HL-60 (cell line): ENCODE measurements at regions not wholly inside any gene's neighbourhood (a gene's known extent, or its start where the extent isn't known, plus 50 kb on each side); places are given as distances from the start of the nearest gene placed in this dataset.

Experiments
- DNase-seq, 2 experiments: peaks; one replicate each; pipeline ENCODE4 v3.0.0-alpha.2; 2010 to 2020; ENCODE audit warnings: low read depth in 1 of 2, low spot score in 1 of 2
- H3K27ac ChIP-seq: fragments of 250-450 bp; sonication (Bioruptor Pico); replicated peaks from 2 replicates; pipeline ENCODE4 v1.5.1; 2020; ENCODE audit warnings: mild to moderate bottlenecking, moderate library complexity
- H3K27me3 ChIP-seq: fragments of 250-450 bp; sonication (Bioruptor Pico); 2 replicates; pipeline ENCODE4 v1.5.1; 2021; ENCODE audit warnings: mild to moderate bottlenecking, moderate library complexity; ENCODE audit not compliant: insufficient read depth, poor library complexity, severe bottlenecking
- H3K4me3 ChIP-seq: replicated peaks from 2 replicates; pipeline ENCODE4 v1.5.1; 2011; ENCODE audit warnings: mild to moderate bottlenecking, control low read depth, low read length; ENCODE audit not compliant: insufficient read depth
- GABPA ChIP-seq: IDR thresholded peaks from 2 replicates; pipeline ENCODE4 v1.6.1; 2012; ENCODE audit warnings: low read depth
- POLR2AphosphoS5 ChIP-seq: IDR thresholded peaks from 2 replicates; pipeline ENCODE4 v1.6.1; 2012; ENCODE audit warnings: low read depth
- SPI1 ChIP-seq: IDR thresholded peaks from 2 replicates; pipeline ENCODE4 v1.6.1; 2012; ENCODE audit warnings: low read depth, mild to moderate bottlenecking, borderline replicate concordance
- TF ChIP-seq, protein P1 (sequence below): IDR thresholded peaks from one replicate; pipeline ENCODE4 v1.5.1; 2011; ENCODE audit warnings: low read length, control low read depth, inconsistent platforms; ENCODE audit not compliant: insufficient read depth
- TF ChIP-seq, protein P2 (sequence below): IDR thresholded peaks from 2 replicates; pipeline ENCODE4 v1.6.1; 2012; ENCODE audit warnings: low read depth; ENCODE audit not compliant: insufficient replicate concordance

DNA sequence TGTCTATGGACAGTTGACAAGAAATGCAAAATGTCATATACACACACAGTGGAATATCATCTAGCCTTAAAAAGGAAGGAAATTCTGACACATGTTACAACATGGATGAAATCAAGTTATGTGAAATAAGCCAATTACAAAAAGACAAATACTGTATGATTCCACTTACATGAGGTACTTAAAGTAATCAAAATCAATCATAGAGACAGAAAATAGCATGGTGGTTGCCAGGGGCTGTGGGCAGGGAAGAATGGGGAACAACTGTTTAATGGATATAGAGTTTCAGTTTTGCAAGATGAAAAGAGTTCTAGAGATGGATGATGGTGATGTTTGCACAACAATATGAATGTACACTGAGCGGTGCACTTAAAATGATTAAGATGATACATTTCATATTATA is 613.8 kb upstream of the ZNF385D start:
- TF ChIP-seq POLR2AphosphoS5: no peak
- TF ChIP-seq, protein P1, sequence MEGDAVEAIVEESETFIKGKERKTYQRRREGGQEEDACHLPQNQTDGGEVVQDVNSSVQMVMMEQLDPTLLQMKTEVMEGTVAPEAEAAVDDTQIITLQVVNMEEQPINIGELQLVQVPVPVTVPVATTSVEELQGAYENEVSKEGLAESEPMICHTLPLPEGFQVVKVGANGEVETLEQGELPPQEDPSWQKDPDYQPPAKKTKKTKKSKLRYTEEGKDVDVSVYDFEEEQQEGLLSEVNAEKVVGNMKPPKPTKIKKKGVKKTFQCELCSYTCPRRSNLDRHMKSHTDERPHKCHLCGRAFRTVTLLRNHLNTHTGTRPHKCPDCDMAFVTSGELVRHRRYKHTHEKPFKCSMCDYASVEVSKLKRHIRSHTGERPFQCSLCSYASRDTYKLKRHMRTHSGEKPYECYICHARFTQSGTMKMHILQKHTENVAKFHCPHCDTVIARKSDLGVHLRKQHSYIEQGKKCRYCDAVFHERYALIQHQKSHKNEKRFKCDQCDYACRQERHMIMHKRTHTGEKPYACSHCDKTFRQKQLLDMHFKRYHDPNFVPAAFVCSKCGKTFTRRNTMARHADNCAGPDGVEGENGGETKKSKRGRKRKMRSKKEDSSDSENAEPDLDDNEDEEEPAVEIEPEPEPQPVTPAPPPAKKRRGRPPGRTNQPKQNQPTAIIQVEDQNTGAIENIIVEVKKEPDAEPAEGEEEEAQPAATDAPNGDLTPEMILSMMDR: no peak
- TF ChIP-seq, protein P2, sequence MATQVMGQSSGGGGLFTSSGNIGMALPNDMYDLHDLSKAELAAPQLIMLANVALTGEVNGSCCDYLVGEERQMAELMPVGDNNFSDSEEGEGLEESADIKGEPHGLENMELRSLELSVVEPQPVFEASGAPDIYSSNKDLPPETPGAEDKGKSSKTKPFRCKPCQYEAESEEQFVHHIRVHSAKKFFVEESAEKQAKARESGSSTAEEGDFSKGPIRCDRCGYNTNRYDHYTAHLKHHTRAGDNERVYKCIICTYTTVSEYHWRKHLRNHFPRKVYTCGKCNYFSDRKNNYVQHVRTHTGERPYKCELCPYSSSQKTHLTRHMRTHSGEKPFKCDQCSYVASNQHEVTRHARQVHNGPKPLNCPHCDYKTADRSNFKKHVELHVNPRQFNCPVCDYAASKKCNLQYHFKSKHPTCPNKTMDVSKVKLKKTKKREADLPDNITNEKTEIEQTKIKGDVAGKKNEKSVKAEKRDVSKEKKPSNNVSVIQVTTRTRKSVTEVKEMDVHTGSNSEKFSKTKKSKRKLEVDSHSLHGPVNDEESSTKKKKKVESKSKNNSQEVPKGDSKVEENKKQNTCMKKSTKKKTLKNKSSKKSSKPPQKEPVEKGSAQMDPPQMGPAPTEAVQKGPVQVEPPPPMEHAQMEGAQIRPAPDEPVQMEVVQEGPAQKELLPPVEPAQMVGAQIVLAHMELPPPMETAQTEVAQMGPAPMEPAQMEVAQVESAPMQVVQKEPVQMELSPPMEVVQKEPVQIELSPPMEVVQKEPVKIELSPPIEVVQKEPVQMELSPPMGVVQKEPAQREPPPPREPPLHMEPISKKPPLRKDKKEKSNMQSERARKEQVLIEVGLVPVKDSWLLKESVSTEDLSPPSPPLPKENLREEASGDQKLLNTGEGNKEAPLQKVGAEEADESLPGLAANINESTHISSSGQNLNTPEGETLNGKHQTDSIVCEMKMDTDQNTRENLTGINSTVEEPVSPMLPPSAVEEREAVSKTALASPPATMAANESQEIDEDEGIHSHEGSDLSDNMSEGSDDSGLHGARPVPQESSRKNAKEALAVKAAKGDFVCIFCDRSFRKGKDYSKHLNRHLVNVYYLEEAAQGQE: no peak
- no peak for TF ChIP-seq SPI1
- TF ChIP-seq GABPA: no peak
- Histone ChIP-seq H3K27ac (no peak overlapping the region), H3K27me3 (no peaks in the 10 kb centered on the region), H3K4me3 (no peak overlapping the region)
- no peak for DNase-seq

DNA sequence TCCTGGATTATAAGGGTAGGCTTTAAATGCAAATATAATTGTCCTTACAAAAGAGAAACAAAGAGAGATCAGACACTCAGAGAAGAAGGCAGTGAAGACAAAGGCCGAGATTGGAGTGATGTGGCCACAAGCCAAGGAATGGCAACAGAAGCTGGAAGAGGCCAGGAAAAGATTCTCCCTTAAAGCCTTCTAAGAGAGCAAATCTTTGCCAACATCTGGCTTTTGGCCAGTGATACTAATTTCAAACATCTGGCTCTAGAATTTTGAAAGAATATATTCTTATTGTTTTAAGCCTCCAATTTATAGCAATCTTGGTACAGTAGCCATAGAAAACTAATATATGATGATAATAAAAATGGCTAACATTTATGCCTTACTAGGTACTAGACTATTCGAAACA is 615.8 kb upstream of the ZNF385D start:
- Histone ChIP-seq H3K4me3 (no peak overlapping the region), H3K27me3 (peaks cover 7% of the 10 kb centered on the region), H3K27ac (no peak overlapping the region)
- DNase-seq: no peak
- TF ChIP-seq, protein P1: no peak
- TF ChIP-seq POLR2AphosphoS5: no peak
- TF ChIP-seq, protein P2: no peak
- TF ChIP-seq SPI1: no peak
- TF ChIP-seq GABPA: no peak

DNA sequence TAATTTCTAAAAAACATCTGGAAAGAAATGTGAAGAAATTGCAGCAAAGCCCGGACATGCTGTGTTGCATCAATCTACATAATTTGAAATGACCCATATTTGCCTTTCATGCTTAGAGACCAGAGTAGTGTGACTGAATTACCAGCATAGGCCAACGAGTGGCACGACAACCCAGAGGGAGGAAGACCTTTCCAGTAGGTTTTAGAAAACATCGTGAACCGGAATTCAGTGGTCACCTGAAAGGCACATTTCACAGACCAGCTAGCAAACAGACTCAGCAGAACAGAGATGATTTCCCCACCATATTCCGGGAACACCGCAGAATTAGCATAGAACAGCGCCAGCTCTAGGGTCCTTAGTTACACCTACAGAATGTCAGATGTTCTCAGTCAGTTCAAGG is 620.0 kb upstream of the ZNF385D start:
- H3K4me3 ChIP-seq: no peak overlapping the region
- no peak overlapping the region for H3K27ac ChIP-seq
- peaks cover 14% of the 10 kb centered on the region for H3K27me3 ChIP-seq
- TF ChIP-seq, protein P2: no peak
- TF ChIP-seq, protein P1: no peak
- TF ChIP-seq POLR2AphosphoS5 (no peak), GABPA (no peak), SPI1 (no peak)
- no peak for DNase-seq
